GM23248 (cell line): ENCODE measurements at regions not wholly inside any gene's neighbourhood (a gene's known extent, or its start where the extent isn't known, plus 50 kb on each side); places are given as distances from the start of the nearest gene placed in this dataset.

Experiments
- EZH2 ChIP-seq: fragments of 200-600 bp; sonication (generic); IDR thresholded peaks from 2 replicates; pipeline ENCODE4 v1.6.1; 2018; ENCODE audit warnings: antibody characterized with exemption, mild to moderate bottlenecking; ENCODE audit not compliant: insufficient read depth, poor library complexity, severe bottlenecking
- EZH2phosphoT487 ChIP-seq: fragments of 200-600 bp; sonication (generic); IDR thresholded peaks from 2 replicates; pipeline ENCODE4 v1.6.1; 2018; ENCODE audit warnings: antibody characterized with exemption, moderate library complexity, mild to moderate bottlenecking, low read depth; ENCODE audit not compliant: insufficient read depth

DNA sequence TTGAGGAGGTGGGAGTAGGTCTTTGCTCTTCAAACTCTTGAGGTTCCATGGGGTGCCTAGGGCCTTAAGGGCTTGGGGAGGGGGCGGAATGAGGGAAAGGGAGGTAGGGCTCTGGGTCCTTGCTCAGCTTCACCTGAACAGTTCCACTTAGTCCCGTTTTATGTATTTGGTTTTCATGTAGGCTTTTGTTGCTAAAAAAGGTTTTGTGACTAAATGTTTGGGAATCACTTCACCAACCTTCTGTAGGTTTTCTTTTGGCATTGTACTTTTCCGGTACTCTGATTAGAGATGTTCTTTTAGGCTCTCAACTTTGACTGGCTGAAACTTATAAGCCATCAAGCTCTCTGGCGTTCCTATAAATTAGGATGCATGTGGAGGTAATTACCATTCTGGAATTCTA lies 108.1 kb downstream of the MYCN start:
- TF ChIP-seq EZH2 (no peak), EZH2phosphoT487 (no peak)
